Suppressor macrophage treated with lipopolysaccharide for 1 hour (primary cell): ENCODE measurements at regions not wholly inside any gene's neighbourhood (a gene's known extent, or its start where the extent isn't known, plus 50 kb on each side); places are given as distances from the start of the nearest gene placed in this dataset.
A peak's percentile ranks its signal among the peaks of the same experiment; 100 is the strongest.
"Not testable (repeated sequence)": the region's sequence is repeated elsewhere in the genome, so short reads cannot be mapped to it uniquely, and the experiment has no call there.

Experiments
- DNase-seq, 3 donors: peaks; one replicate each; pipeline ENCODE4 v3.0.0-alpha.2; 2020 to 2022

GRCh38 chr3:16770021-16770420 lies 114.7 kb upstream of the PLCL2 start:
- peak in 1 of 3 donors; percentile 6 for DNase-seq

- peak in 1 of 3 donors; percentile 8 for DNase-seq
These were observed 114.0 kb upstream of the PLCL2 start for GRCh38 chr3:16770792-16771191.

GRCh38 chr3:16773594-16773993 lies 111.2 kb upstream of the PLCL2 start:
- DNase-seq = not testable (repeated sequence)

- not testable (repeated sequence) for DNase-seq
These were observed 110.2 kb upstream of the PLCL2 start for GRCh38 chr3:16774536-16774935.

- no peak for DNase-seq
These were observed 99.8 kb upstream of the PLCL2 start for GRCh38 chr3:16784973-16785372.

GRCh38 chr3:16785465-16785864 lies 99.3 kb upstream of the PLCL2 start:
- no peak for DNase-seq

- peak; percentile 57 to 76 (median 71) for DNase-seq
These were observed 96.2 kb upstream of the PLCL2 start for GRCh38 chr3:16788440-16789056.

- no peak for DNase-seq
These were observed 95.2 kb upstream of the PLCL2 start for GRCh38 chr3:16789344-16790120.

- DNase-seq = peak; percentile 73 to 89 (median 82)
These were observed 94.0 kb upstream of the PLCL2 start for GRCh38 chr3:16790432-16791400.

- peak in 2 of 3 donors; percentile 28 to 51 for DNase-seq
These were observed 91.4 kb upstream of the PLCL2 start for GRCh38 chr3:16793321-16793720.

- peak; percentile 68 to 86 (median 84) for DNase-seq
These were observed 90.5 kb upstream of the PLCL2 start for GRCh38 chr3:16794257-16794656.

- peak in 2 of 3 donors; percentile 34 to 40 for DNase-seq
These were observed 89.2 kb upstream of the PLCL2 start for GRCh38 chr3:16795581-16795980.

- peak; percentile 23 to 45 (median 35) for DNase-seq
These were observed 86.9 kb upstream of the PLCL2 start for GRCh38 chr3:16797831-16798230.

- no peak for DNase-seq
These were observed 86.0 kb upstream of the PLCL2 start for GRCh38 chr3:16798738-16799137.

- DNase-seq = no peak
These were observed 84.4 kb upstream of the PLCL2 start for GRCh38 chr3:16800361-16800760.

GRCh38 chr3:16801223-16801622 lies 83.5 kb upstream of the PLCL2 start:
- peak; percentile 78 to 96 (median 89) for DNase-seq

GRCh38 chr3:16801698-16802097 lies 83.1 kb upstream of the PLCL2 start:
- no peak for DNase-seq

- DNase-seq = peak; percentile 51 to 78 (median 70)
These were observed 82.4 kb upstream of the PLCL2 start for GRCh38 chr3:16802389-16802788.

- DNase-seq = no peak
These were observed 81.7 kb upstream of the PLCL2 start for GRCh38 chr3:16803019-16803418.

GRCh38 chr3:16807391-16807790 lies 77.4 kb upstream of the PLCL2 start:
- no peak for DNase-seq

- no peak for DNase-seq
These were observed 76.2 kb upstream of the PLCL2 start for GRCh38 chr3:16808393-16809107.

GRCh38 chr3:16809482-16809881 lies 75.3 kb upstream of the PLCL2 start:
- DNase-seq = no peak
